Smooth muscle cell (in vitro differentiated cells): ENCODE measurements at regions not wholly inside any gene's neighbourhood (a gene's known extent, or its start where the extent isn't known, plus 50 kb on each side); places are given as distances from the start of the nearest gene placed in this dataset.

Experiments used
- DNase-seq: peaks from one replicate; lab custom pipeline; 2025; ENCODE audit not compliant: unreplicated experiment; lab: John Stamatoyannopoulos, UW
- H2AFZ ChIP-seq: fragments of 200-600 bp; sonication (generic); 2 replicates; pipeline ENCODE4 v1.6.0; 2016; ENCODE audit warnings: antibody characterized with exemption, low read depth, mild to moderate bottlenecking
- H3F3A ChIP-seq: fragments of 200-600 bp; sonication (generic); 2 replicates; pipeline ENCODE4 v1.6.0; 2017; ENCODE audit warnings: antibody characterized with exemption, low read depth
- H3K27ac ChIP-seq: fragments of 200-600 bp; sonication (generic); 2 replicates; pipeline ENCODE4 v1.5.1; 2016; ENCODE audit warnings: low read depth, mild to moderate bottlenecking
- H3K27me3 ChIP-seq: fragments of 200-600 bp; sonication (generic); 2 replicates; pipeline ENCODE4 v1.6.1; 2016; ENCODE audit warnings: low read depth, mild to moderate bottlenecking
- H3K36me3 ChIP-seq: fragments of 200-600 bp; sonication (generic); 2 replicates; pipeline ENCODE4 v1.5.1; 2016; ENCODE audit warnings: low read depth
- H3K4me1 ChIP-seq: fragments of 200-600 bp; sonication (generic); 2 replicates; pipeline ENCODE4 v1.5.1; 2016; ENCODE audit warnings: low read depth
- H3K4me2 ChIP-seq: fragments of 200-600 bp; sonication (generic); 2 replicates; pipeline ENCODE4 v1.6.0; 2016; ENCODE audit warnings: mild to moderate bottlenecking
- H3K4me3 ChIP-seq: fragments of 200-600 bp; sonication (generic); 2 replicates; pipeline ENCODE4 v1.5.1; 2016; ENCODE audit warnings: mild to moderate bottlenecking
- H3K79me2 ChIP-seq: fragments of 200-600 bp; sonication (generic); 2 replicates; pipeline ENCODE4 v1.6.0; 2016; ENCODE audit warnings: low read depth, mild to moderate bottlenecking
- H3K9ac ChIP-seq: fragments of 200-600 bp; sonication (generic); 2 replicates; pipeline ENCODE4 v1.6.0; 2016; ENCODE audit warnings: low read depth
- H3K9me3 ChIP-seq: fragments of 200-600 bp; sonication (generic); replicated peaks from 2 replicates; pipeline ENCODE4 v1.5.1; 2016; ENCODE audit warnings: low read depth
- H4K20me1 ChIP-seq: fragments of 200-600 bp; sonication (generic); 2 replicates; pipeline ENCODE4 v1.6.0; 2016; ENCODE audit warnings: low read depth
- CTCF ChIP-seq: fragments of 200-600 bp; sonication (generic); IDR thresholded peaks from 2 replicates; pipeline ENCODE4 v1.5.1; 2017; ENCODE audit warnings: borderline replicate concordance, mild to moderate bottlenecking, antibody characterized with exemption; ENCODE audit not compliant: insufficient read depth, poor library complexity, severe bottlenecking
- WGBS: methylation state at CpG from one replicate; pipeline ENCODE4 v1.1.7; 2016; ENCODE audit warnings: low lambda C conversion rate; 5-methylcytosine and 5-hydroxymethylcytosine counted together

GRCh38 chr3:87501076-87501475 is 224.7 kb upstream of the POU1F1 start:
- WGBS: 57% methylated on average over 3 of the region's 3 CpGs
- H3K27me3 ChIP-seq: no peaks in the 10 kb centered on the region

DNA sequence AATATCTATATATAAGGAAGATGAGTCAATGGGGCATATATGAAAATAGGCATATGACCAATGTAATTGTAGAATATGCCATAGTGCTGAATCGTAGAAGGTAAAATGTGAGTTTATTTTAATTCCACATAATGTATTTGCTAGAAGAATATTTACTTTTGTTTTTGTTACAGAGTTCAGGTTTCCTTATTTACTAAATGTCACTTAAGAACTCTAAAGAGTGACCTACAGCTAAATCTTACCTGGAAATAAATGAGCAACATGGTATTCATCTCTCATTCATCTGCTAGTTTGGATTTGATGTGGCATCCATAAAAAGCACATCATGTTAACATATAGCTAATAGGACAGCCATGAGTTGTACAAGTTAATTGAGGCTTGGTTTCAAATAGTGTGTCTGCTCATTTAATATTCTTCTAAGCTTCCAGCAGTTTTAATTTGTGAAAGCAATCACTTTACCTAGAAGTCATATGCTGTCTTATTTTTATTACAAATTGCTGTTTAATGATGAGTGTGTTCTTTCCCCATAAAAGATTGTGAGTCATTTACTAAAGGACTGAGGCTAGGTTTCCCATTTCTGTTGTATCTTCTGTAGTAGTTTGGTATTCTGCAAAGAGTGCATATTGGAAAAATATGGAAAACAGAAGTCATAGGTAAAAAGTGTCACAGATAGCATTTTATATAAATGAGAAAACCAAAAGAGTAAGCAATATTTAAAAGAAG is 222.1 kb upstream of the POU1F1 start:
- Histone ChIP-seq H4K20me1 (no peaks in the 10 kb centered on the region), H3K79me2 (no peaks in the 10 kb centered on the region), H3K36me3 (no peaks in the 10 kb centered on the region), H3F3A (no peaks in the 10 kb centered on the region), H3K27ac (no peak overlapping the region), H3K4me1 (no peaks in the 10 kb centered on the region), H2AFZ (no peak overlapping the region), H3K9ac (no peak overlapping the region), H3K4me2 (no peak overlapping the region), H3K27me3 (no peaks in the 10 kb centered on the region), H3K4me3 (no peak overlapping the region), H3K9me3 (no peaks in the 10 kb centered on the region)
- no peak for DNase-seq
- no peak for TF ChIP-seq CTCF
- WGBS: 87% methylated on average over 1 of the region's 1 CpG

More at GRCh38 chr3:87501076-87501475, 224.7 kb upstream of the POU1F1 start:
- Histone ChIP-seq H3K9me3 (no peaks in the 10 kb centered on the region), H3K4me1 (no peaks in the 10 kb centered on the region), H3K4me3 (no peak overlapping the region), H3K79me2 (no peaks in the 10 kb centered on the region), H3F3A (no peaks in the 10 kb centered on the region), H2AFZ (peak overlapping the region; percentile 71), H3K36me3 (no peaks in the 10 kb centered on the region), H3K4me2 (no peak overlapping the region), H3K27ac (peak overlapping the region; percentile 41), H3K9ac (no peak overlapping the region), H4K20me1 (no peaks in the 10 kb centered on the region)
- TF ChIP-seq CTCF: no peak
- DNase-seq: no peak

DNA sequence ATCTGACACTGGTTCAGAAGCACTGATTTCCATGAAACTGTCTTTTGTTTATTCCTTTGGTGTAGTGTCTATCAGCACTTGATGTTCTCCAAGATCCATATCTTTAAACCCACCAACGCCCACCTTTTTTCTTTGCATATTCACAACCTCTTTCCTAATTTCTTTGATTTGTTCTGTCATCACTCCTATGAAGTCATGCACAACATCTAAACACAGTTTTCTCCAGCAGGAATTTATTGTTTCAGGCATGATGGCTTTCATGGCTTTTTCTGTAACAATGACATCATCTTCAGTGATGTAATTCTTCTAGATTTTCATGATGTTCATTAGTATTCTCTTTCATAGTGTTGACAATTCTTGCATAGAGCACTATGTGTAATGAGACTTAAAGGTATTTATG is 219.6 kb upstream of the POU1F1 start:
- Histone ChIP-seq H3K4me2 (no peak overlapping the region), H3K36me3 (no peaks in the 10 kb centered on the region), H3K4me1 (no peaks in the 10 kb centered on the region), H4K20me1 (no peaks in the 10 kb centered on the region), H3K4me3 (no peak overlapping the region), H2AFZ (no peak overlapping the region), H3K27ac (no peak overlapping the region), H3F3A (no peaks in the 10 kb centered on the region), H3K79me2 (no peaks in the 10 kb centered on the region), H3K9me3 (no peaks in the 10 kb centered on the region), H3K27me3 (no peaks in the 10 kb centered on the region), H3K9ac (no peak overlapping the region)
- WGBS: 63% methylated on average over 1 of the region's 1 CpG
- DNase-seq: no peak
- no peak for TF ChIP-seq CTCF

DNA sequence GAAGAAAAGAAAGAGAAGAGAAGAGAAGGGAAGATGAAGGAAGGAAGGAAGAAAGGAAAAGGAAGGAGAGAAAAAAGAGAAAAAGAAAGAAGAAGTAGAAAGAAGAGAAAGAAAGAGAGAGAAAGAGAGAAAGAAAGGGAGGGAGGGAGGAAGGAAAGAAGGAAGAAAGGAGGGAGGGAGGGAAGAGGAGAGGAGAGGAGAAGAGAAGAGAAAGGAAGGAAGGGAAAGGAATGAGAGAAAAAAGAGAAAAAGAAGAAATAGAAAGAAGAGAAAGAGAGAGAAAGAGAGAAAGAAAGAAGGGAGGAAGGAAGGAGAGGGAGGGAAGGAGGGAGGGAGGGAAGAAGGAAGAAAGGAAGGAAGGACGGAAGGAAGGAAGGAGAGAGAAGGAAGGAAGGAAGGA is 217.9 kb upstream of the POU1F1 start:
- Histone ChIP-seq H3F3A (no peaks in the 10 kb centered on the region), H3K36me3 (no peaks in the 10 kb centered on the region), H3K4me2 (no peak overlapping the region), H3K4me1 (no peaks in the 10 kb centered on the region), H3K4me3 (no peak overlapping the region), H3K27ac (no peak overlapping the region), H3K27me3 (no peaks in the 10 kb centered on the region), H4K20me1 (no peaks in the 10 kb centered on the region), H3K9me3 (no peaks in the 10 kb centered on the region), H3K9ac (no peak overlapping the region), H2AFZ (no peak overlapping the region), H3K79me2 (no peaks in the 10 kb centered on the region)
- WGBS: no CpG with 5 or more reads among the region's 1 CpG
- no peak for TF ChIP-seq CTCF
- no peak for DNase-seq
